IMR-90 (cell line): ENCODE measurements at regions not wholly inside any gene's neighbourhood (a gene's known extent, or its start where the extent isn't known, plus 50 kb on each side); places are given as distances from the start of the nearest gene placed in this dataset.

Experiments
- ATAC-seq: fragments of 200-7000 bp; cut with Tn5 transposase; 2 replicates; pipeline ENCODE4 v1.9.1; 2020; ENCODE audit warnings: low read depth, mild to moderate bottlenecking, moderate library complexity
- BruUV-seq: library from RNA; stranded (reverse); fragments of 400-500 nt; replicated peaks from 2 replicates; lab custom pipeline; 2021; lab: Mats Ljungman, UMichigan
- CTCF ChIA-PET: fragments of 300-600 bp; formaldehyde crosslinking; extraction: SDS; loops from one replicate; lab custom pipeline; 2021; ENCODE audit warnings: antibody characterized with exemption; lab: Yijun Ruan, JAX
- POLR2A ChIA-PET: fragments of 300-600 bp; sonication (Branson Sonifier 250); formaldehyde crosslinking; loops from one replicate; lab custom pipeline; 2022; ENCODE audit warnings: antibody characterized with exemption; ENCODE audit not compliant: unreplicated experiment; lab: Charles Lee
- DNase-seq: peaks from one replicate; pipeline ENCODE4 v3.0.0; 2013
- H2AFZ ChIP-seq: replicated peaks from 2 replicates; pipeline ENCODE3; 2013; ENCODE audit warnings: low read length, mild to moderate bottlenecking; ENCODE audit not compliant: poor library complexity
- H2AK5ac ChIP-seq: 2 replicates; pipeline ENCODE4 v1.6.1; 2013; ENCODE audit warnings: low read depth, low read length, inconsistent platforms
- H2AK9ac ChIP-seq: replicated peaks from 2 replicates; pipeline ENCODE3; 2013; ENCODE audit warnings: mild to moderate bottlenecking, low read depth, low read length, moderate library complexity; ENCODE audit not compliant: poor library complexity
- H2BK120ac ChIP-seq: 2 replicates; pipeline ENCODE4 v1.6.1; 2013; ENCODE audit warnings: low read depth, low read length, inconsistent platforms
- H2BK15ac ChIP-seq: 3 replicates; pipeline ENCODE4 v1.6.1; 2013; ENCODE audit warnings: low read depth, low read length, inconsistent platforms
- H2BK20ac ChIP-seq: 2 replicates; pipeline ENCODE4 v1.6.1; 2013; ENCODE audit warnings: low read depth, mild to moderate bottlenecking, inconsistent platforms, low read length, moderate library complexity
- H2BK5ac ChIP-seq: 2 replicates; pipeline ENCODE4 v1.6.1; 2013; ENCODE audit warnings: mild to moderate bottlenecking, low read depth, low read length, inconsistent platforms; ENCODE audit not compliant: poor library complexity, severe bottlenecking
- H3K14ac ChIP-seq: replicated peaks from 2 replicates; pipeline ENCODE4 v1.6.1; 2013; ENCODE audit warnings: low read depth, low read length, inconsistent platforms
- H3K18ac ChIP-seq: 2 replicates; pipeline ENCODE4 v1.6.1; 2013; ENCODE audit warnings: low read depth, low read length, control low read depth
- H3K23ac ChIP-seq: 2 replicates; pipeline ENCODE4 v1.6.1; 2013; ENCODE audit warnings: low read depth, low read length, inconsistent platforms
- H3K27ac ChIP-seq: 2 replicates; pipeline ENCODE4 v1.5.1; 2013; ENCODE audit warnings: mild to moderate bottlenecking, control low read depth, low read length; ENCODE audit not compliant: insufficient read depth
- H3K27me3 ChIP-seq: 2 replicates; pipeline ENCODE4 v1.6.1; 2013; ENCODE audit warnings: low read length; ENCODE audit not compliant: control insufficient read depth, insufficient read depth
- H3K36me3 ChIP-seq: 2 replicates; pipeline ENCODE4 v1.6.1; 2013; ENCODE audit warnings: low read length, mixed read lengths; ENCODE audit not compliant: control insufficient read depth, insufficient read depth
- H3K4ac ChIP-seq: 2 replicates; pipeline ENCODE4 v1.6.1; 2013; ENCODE audit warnings: low read depth, low read length, inconsistent platforms
- H3K4me1 ChIP-seq: 2 replicates; pipeline ENCODE4 v1.6.1; 2013; ENCODE audit warnings: low read length, mixed read lengths; ENCODE audit not compliant: control insufficient read depth, insufficient read depth
- H3K4me2 ChIP-seq: 2 replicates; pipeline ENCODE4 v1.6.1; 2013; ENCODE audit warnings: low read depth, mild to moderate bottlenecking, control low read depth, low read length, moderate library complexity
- H3K4me3 ChIP-seq: 2 replicates; pipeline ENCODE4 v1.5.1; 2013; ENCODE audit warnings: low read depth, mild to moderate bottlenecking, control low read depth, low read length, moderate library complexity; ENCODE audit not compliant: insufficient read depth
- H3K56ac ChIP-seq: 2 replicates; pipeline ENCODE4 v1.6.1; 2013; ENCODE audit warnings: low read length, inconsistent platforms; ENCODE audit not compliant: insufficient read depth; ENCODE audit errors: extremely low read depth
- H3K79me1 ChIP-seq, 2 experiments: 2 replicates each; pipeline ENCODE4 v1.6.1; 2013; ENCODE audit warnings: low read length in 2 of 2, inconsistent platforms in 1 of 2, low read depth in 1 of 2
- H3K9ac ChIP-seq: 2 replicates; pipeline ENCODE4 v1.6.1; 2013; ENCODE audit warnings: low read depth, low read length, control low read depth
- H3K9me1 ChIP-seq: 2 replicates; pipeline ENCODE4 v1.6.1; 2013; ENCODE audit warnings: low read length, inconsistent platforms; ENCODE audit not compliant: insufficient read depth
- H3K9me3 ChIP-seq: 2 replicates; pipeline ENCODE4 v1.6.1; 2013; ENCODE audit warnings: low read length; ENCODE audit not compliant: control insufficient read depth, insufficient read depth
- H4K20me1 ChIP-seq: 2 replicates; pipeline ENCODE4 v1.6.1; 2013; ENCODE audit warnings: low read length, inconsistent platforms; ENCODE audit not compliant: insufficient read depth
- H4K5ac ChIP-seq: 2 replicates; pipeline ENCODE4 v1.6.1; 2013; ENCODE audit warnings: mild to moderate bottlenecking, low read depth, low read length, control low read depth
- H4K8ac ChIP-seq, 2 experiments: 2 replicates each; pipeline ENCODE4 v1.6.1; 2013; ENCODE audit warnings: low read depth in 2 of 2, low read length in 2 of 2, control low read depth in 1 of 2, inconsistent platforms in 1 of 2
- H4K91ac ChIP-seq: 2 replicates; pipeline ENCODE4 v1.6.1; 2013; ENCODE audit warnings: low read depth, low read length, inconsistent platforms; ENCODE audit not compliant: insufficient read depth
- BHLHE40 ChIP-seq: fragments of 150-350 bp; IDR thresholded peaks from 2 replicates; pipeline ENCODE4 v1.6.1; 2016; ENCODE audit warnings: mild to moderate bottlenecking, low read depth, low read length
- CEBPB ChIP-seq: IDR thresholded peaks from 2 replicates; pipeline ENCODE4 v1.6.1; 2012; ENCODE audit warnings: low read depth, low read length, improper control_type of control experiment
- WGBS, 2 experiments: methylation state at CpG; one replicate each; pipeline versions ENCODE4 v1.1.5 to v1.1.7; 2013; ENCODE audit warnings: missing lambda C conversion rate in 2 of 2; ENCODE audit not compliant: insufficient read length in 1 of 2; ENCODE audit errors: extremely low coverage in 2 of 2; 5-methylcytosine and 5-hydroxymethylcytosine counted together
- dilution Hi-C: fragments of 300-500 bp; cut with HindIII; formaldehyde crosslinking; loops from one replicate; pipeline ENCODE4 v1.14.3; 2018; ENCODE audit warnings: low sequenced_read_pairs; ENCODE audit not compliant: unreplicated experiment
- in situ Hi-C: fragments of 300-500 bp; cut with MboI; formaldehyde crosslinking; loops from 3 replicates; pipeline ENCODE4 v1.14.3; 2019; ENCODE audit warnings: low sequenced_read_pairs, inconsistent platforms, mixed read lengths
- intact Hi-C: fragments of 100-400 bp; cut with micrococcal nuclease; formaldehyde crosslinking; loops from 2 replicates; pipeline ENCODE4 v1.10.0; 2022

DNA sequence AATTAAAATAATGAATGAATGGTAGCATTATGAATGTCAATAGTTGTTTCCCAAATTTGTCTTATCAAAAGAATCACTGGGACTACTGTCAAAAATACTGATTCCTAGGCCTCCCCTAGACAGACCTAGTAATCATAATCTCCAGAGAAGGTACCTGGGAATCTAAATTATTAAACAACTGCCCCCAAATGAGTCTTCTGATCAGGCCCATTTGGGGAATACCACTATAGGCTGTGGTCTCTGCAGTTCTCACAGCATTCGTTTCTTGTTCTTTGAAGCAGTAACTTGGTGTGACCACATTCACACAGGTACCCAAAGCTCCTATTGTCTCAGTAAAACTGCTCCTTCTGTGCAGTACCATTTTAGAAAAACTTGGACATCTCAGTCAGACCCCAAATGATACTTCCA is 230.9 kb downstream of the PIK3R1 start:
- no peak overlapping the region for H3K18ac ChIP-seq
- H2BK120ac ChIP-seq, result no peak overlapping the region
- no peak overlapping the region for H3K14ac ChIP-seq
- H4K8ac ChIP-seq, result no peak overlapping the region
- no peaks in the 10 kb centered on the region for H3K36me3 ChIP-seq
- no peak overlapping the region for H3K56ac ChIP-seq
- H3K4me1 ChIP-seq, result no peaks in the 10 kb centered on the region; the same call in 1 of the 2 replicates
- in situ Hi-C loops (no loop called here), intact Hi-C loops (no loop called here), dilution Hi-C loops (no loop called here)
- no peak overlapping the region for H2BK15ac ChIP-seq
- H2AK9ac ChIP-seq, result no peak overlapping the region
- H4K20me1 ChIP-seq, result no peaks in the 10 kb centered on the region
- H2AFZ ChIP-seq, result no peak overlapping the region
- H3K9me1 ChIP-seq, result no peaks in the 10 kb centered on the region
- no peak overlapping the region for H2BK20ac ChIP-seq
- no peak overlapping the region for H3K4ac ChIP-seq
- H2BK5ac ChIP-seq, result no peak overlapping the region
- no TSS peak for BruUV-seq
- no peaks in the 10 kb centered on the region for H3K27me3 ChIP-seq
- H2AK5ac ChIP-seq, result no peak overlapping the region
- ChIA-PET CTCF (no interaction called here), POLR2A (no interaction called here)
- no peak overlapping the region for H4K5ac ChIP-seq
- no peak overlapping the region for H4K91ac ChIP-seq
- H3K27ac ChIP-seq, result no peak overlapping the region
- no peak overlapping the region for H3K4me2 ChIP-seq
- H3K79me1 ChIP-seq, result no peaks in the 10 kb centered on the region
- H3K9ac ChIP-seq, result no peak overlapping the region
- no peak overlapping the region for H3K23ac ChIP-seq
- no peak overlapping the region for H3K4me3 ChIP-seq
- ATAC-seq (no peak), DNase-seq (no peak)
- H3K9me3 ChIP-seq, result no peaks in the 10 kb centered on the region
- no peak for TF ChIP-seq CEBPB
- TF ChIP-seq BHLHE40, result no peak
- no CpG with 5 or more reads among the region's 1 CpG for WGBS, 2 experiments
